ENCODE measurements at regions not wholly inside any gene's neighbourhood (a gene's known extent, or its start where the extent isn't known, plus 50 kb on each side); places are given as distances from the start of the nearest gene placed in this dataset.

GRCh38 chr11:112412383-112412782 is 151.7 kb upstream of the PLET1 start:
- TF ChIP-seq EZH2phosphoT487 (IDR thresholded peaks at IDR 0.05; ENCODE audit: low read depth, severe bottlenecking, unreplicated experiment) (no peak), CTCF (IDR thresholded peaks at IDR 0.05; ENCODE audit: poor library complexity) (no peak)

All from hepatocyte (in vitro differentiated cells).